DOHH2 (cell line): ENCODE measurements at regions not wholly inside any gene's neighbourhood (a gene's known extent, or its start where the extent isn't known, plus 50 kb on each side); places are given as distances from the start of the nearest gene placed in this dataset.

ENCODE experiments used
- CTCF ChIP-seq: fragments of 200-600 bp; sonication (generic); IDR thresholded peaks from one replicate; pipeline ENCODE4 v1.5.1; 2014; ENCODE audit warnings: antibody characterized with exemption, mild to moderate bottlenecking, low read depth, low read length; ENCODE audit not compliant: poor library complexity, severe bottlenecking
- EZH2phosphoT487 ChIP-seq: fragments of 200-600 bp; sonication (generic); IDR thresholded peaks from 2 replicates; pipeline ENCODE4 v1.6.1; 2017; ENCODE audit warnings: borderline replicate concordance, mild to moderate bottlenecking, antibody characterized with exemption, low read length, moderate library complexity, mixed read lengths

- TF ChIP-seq CTCF: no peak
- TF ChIP-seq EZH2phosphoT487: no peak
These were observed 186.6 kb upstream of the PRSS1 start for GRCh38 chr7:142562688-142563087.
